Esophagus squamous epithelium (tissue), 4 donors: ENCODE measurements at regions not wholly inside any gene's neighbourhood (a gene's known extent, or its start where the extent isn't known, plus 50 kb on each side); places are given as distances from the start of the nearest gene placed in this dataset.

Experiments used
- POLR2A ChIP-seq, 4 donors: fragments of 450-650 bp; IDR thresholded peaks; one replicate each; pipeline ENCODE4 v1.6.1; 2017; ENCODE audit warnings: antibody characterized with exemption in 4 of 4, mild to moderate bottlenecking in 4 of 4, moderate library complexity in 3 of 4
- TF ChIP-seq, protein P1 (sequence below), 6 experiments: fragments of 450-650 bp in 4 of 6; fragments of 200-600 bp in 2 of 6; sonication (generic) in 2 of 6; IDR thresholded peaks; one replicate each; pipeline ENCODE4 v1.5.1; 2016 to 2019; ENCODE audit warnings: antibody characterized with exemption in 6 of 6, mild to moderate bottlenecking in 4 of 6, moderate library complexity in 4 of 6

DNA sequence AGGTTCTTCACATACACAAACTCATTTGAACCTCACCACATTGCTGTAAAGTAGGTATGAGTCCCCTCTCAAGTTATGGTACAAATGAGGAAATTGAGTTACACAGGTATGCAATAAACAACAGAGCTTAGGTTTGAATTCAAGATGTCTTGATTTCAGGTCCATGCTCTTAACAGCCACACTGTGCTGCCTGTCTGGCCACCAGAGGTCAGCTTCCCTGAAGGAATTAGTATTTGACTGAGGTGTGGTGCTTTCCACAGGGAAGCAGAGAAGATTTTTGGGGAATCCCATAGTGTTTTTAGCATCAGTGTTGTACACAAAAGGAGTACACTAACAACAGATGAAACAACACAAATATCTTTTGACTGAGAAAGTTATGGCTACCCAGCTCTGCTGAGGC lies 94.4 kb upstream of the ITGA1 start:
- TF ChIP-seq, protein P1, sequence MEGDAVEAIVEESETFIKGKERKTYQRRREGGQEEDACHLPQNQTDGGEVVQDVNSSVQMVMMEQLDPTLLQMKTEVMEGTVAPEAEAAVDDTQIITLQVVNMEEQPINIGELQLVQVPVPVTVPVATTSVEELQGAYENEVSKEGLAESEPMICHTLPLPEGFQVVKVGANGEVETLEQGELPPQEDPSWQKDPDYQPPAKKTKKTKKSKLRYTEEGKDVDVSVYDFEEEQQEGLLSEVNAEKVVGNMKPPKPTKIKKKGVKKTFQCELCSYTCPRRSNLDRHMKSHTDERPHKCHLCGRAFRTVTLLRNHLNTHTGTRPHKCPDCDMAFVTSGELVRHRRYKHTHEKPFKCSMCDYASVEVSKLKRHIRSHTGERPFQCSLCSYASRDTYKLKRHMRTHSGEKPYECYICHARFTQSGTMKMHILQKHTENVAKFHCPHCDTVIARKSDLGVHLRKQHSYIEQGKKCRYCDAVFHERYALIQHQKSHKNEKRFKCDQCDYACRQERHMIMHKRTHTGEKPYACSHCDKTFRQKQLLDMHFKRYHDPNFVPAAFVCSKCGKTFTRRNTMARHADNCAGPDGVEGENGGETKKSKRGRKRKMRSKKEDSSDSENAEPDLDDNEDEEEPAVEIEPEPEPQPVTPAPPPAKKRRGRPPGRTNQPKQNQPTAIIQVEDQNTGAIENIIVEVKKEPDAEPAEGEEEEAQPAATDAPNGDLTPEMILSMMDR (IDR thresholded peaks at IDR 0.05), result peak in 5 of 6 experiments; percentile 19 to 52 (median 44)
- TF ChIP-seq POLR2A (IDR thresholded peaks at IDR 0.05), result no peak
